ENCODE measurements at regions not wholly inside any gene's neighbourhood (a gene's known extent, or its start where the extent isn't known, plus 50 kb on each side); places are given as distances from the start of the nearest gene placed in this dataset.

DNA sequence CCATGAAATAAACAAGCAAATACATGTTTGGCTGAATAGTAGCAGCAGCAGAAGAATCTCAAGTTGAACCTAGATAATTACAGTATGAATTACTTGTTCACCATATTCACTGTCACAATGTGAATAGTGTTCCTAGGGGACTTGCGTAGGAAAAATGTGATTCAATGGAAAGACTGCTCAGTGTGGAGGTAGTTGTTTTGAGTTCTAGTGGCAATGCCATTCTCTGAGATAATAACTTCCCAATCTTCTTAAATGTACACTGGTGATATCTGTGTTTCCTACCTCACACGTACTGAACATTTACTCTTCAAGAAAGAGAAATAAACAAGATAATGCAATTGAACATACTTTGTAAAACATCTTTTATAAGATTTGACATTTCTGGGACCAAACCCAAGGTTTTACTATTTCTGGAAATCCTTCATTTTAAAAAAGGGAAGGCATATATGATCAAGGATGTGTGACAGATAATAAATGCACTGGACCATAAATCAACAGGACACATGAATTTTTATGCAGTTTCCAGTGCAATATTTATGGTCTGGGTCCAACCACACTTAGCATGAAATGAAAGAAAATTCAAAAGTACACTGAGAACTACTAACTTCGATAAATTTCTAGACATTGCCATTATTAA, 598.3 kb upstream of the ZNF385D start:
- Histone ChIP-seq H3K9ac (ENCODE audit: low read length) (no peak overlapping the region), H3K27me3 (ENCODE audit: insufficient read depth, low read length) (no peaks in the 10 kb centered on the region), H3K4me3 (ENCODE audit: low read depth, low read length, poor library complexity, severe bottlenecking) (no peak overlapping the region), H2AFZ (ENCODE audit: low read length) (no peak overlapping the region), H3F3A (ENCODE audit: insufficient read depth, low read length) (no peaks in the 10 kb centered on the region), H3K4me2 (ENCODE audit: low read length) (no peak overlapping the region), H3K27ac (ENCODE audit: low read depth, low read length, poor library complexity, severe bottlenecking) (no peak overlapping the region), H4K20me1 (ENCODE audit: insufficient read depth, low read length) (no peaks in the 10 kb centered on the region), H3K9me2 (ENCODE audit: low read depth, low read length) (no peaks in the 10 kb centered on the region), H3K4me1 (ENCODE audit: insufficient read depth, low read length, severe bottlenecking) (no peaks in the 10 kb centered on the region), H3K9me3 (ENCODE audit: low read length) (no peaks in the 10 kb centered on the region), H3K36me3 (ENCODE audit: insufficient read depth, low read length) (no peaks in the 10 kb centered on the region), H3K79me2 (ENCODE audit: insufficient read depth, low read length) (no peaks in the 10 kb centered on the region)
- TF ChIP-seq EZH2 (IDR thresholded peaks at IDR 0.05; ENCODE audit: borderline replicate concordance, low read length) = no peak
- TF ChIP-seq, protein P1, sequence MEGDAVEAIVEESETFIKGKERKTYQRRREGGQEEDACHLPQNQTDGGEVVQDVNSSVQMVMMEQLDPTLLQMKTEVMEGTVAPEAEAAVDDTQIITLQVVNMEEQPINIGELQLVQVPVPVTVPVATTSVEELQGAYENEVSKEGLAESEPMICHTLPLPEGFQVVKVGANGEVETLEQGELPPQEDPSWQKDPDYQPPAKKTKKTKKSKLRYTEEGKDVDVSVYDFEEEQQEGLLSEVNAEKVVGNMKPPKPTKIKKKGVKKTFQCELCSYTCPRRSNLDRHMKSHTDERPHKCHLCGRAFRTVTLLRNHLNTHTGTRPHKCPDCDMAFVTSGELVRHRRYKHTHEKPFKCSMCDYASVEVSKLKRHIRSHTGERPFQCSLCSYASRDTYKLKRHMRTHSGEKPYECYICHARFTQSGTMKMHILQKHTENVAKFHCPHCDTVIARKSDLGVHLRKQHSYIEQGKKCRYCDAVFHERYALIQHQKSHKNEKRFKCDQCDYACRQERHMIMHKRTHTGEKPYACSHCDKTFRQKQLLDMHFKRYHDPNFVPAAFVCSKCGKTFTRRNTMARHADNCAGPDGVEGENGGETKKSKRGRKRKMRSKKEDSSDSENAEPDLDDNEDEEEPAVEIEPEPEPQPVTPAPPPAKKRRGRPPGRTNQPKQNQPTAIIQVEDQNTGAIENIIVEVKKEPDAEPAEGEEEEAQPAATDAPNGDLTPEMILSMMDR (IDR thresholded peaks at IDR 0.05; ENCODE audit: low read length) = no peak

DNA sequence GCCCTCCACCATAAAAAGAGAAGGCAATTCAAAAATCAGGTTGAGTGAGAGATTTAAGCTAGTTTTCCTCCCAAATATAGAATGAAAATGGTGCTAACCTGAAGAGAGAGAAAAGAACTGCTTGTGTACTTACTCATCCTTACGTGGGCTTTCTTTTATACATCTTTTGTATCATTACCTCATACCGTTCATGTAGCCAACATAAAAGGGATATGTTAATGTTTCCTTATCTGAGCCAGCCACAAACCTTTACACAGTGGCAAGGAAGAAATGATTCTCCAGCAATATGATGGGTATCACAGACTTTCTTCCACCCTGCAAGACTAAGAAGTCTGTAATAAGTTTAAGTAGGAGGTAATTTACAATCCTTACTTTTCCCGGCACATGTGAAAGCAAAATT, 600.8 kb upstream of the ZNF385D start:
- Histone ChIP-seq H3K4me3 (ENCODE audit: low read depth, low read length, poor library complexity, severe bottlenecking) (no peak overlapping the region), H3K9ac (ENCODE audit: low read length) (no peak overlapping the region), H3F3A (ENCODE audit: insufficient read depth, low read length) (no peaks in the 10 kb centered on the region)

DNA sequence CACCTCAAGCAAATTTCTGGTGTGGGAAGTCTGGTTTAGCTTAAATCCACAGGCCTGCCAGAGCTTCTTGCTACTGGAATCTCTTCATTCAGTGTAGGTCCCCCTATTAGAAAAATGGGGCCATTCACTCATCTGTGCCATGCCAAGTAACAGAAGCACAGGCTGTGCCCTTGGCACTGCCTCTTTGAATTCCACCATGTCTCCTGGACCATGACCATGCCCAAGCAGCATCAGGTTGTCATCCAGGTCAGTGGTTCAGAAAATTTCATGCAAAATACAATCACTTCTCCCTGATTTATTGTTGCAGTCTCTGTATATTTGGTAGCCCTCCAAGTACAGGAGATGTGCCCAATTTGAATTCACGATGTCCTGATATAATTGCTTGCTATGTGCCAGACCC, 602.1 kb upstream of the ZNF385D start:
- TF ChIP-seq, protein P1 (IDR thresholded peaks at IDR 0.05; ENCODE audit: low read length) = no peak
- no peak for TF ChIP-seq EZH2 (IDR thresholded peaks at IDR 0.05; ENCODE audit: borderline replicate concordance, low read length)
- H3K27ac ChIP-seq (ENCODE audit: low read depth, low read length, poor library complexity, severe bottlenecking) = no peak overlapping the region
- no peaks in the 10 kb centered on the region for H3K36me3 ChIP-seq (ENCODE audit: insufficient read depth, low read length)
- H3K4me1 ChIP-seq (ENCODE audit: insufficient read depth, low read length, severe bottlenecking) = no peaks in the 10 kb centered on the region
- H3K79me2 ChIP-seq (ENCODE audit: insufficient read depth, low read length) = no peaks in the 10 kb centered on the region
- H3K9ac ChIP-seq (ENCODE audit: low read length) = no peak overlapping the region
- no peak overlapping the region for H3K4me3 ChIP-seq (ENCODE audit: low read depth, low read length, poor library complexity, severe bottlenecking)
- H3K4me2 ChIP-seq (ENCODE audit: low read length) = no peak overlapping the region
- no peak overlapping the region for H2AFZ ChIP-seq (ENCODE audit: low read length)
- H3K27me3 ChIP-seq (ENCODE audit: insufficient read depth, low read length) = no peaks in the 10 kb centered on the region
- H3F3A ChIP-seq (ENCODE audit: insufficient read depth, low read length) = no peaks in the 10 kb centered on the region
- no peaks in the 10 kb centered on the region for H4K20me1 ChIP-seq (ENCODE audit: insufficient read depth, low read length)
- no peaks in the 10 kb centered on the region for H3K9me2 ChIP-seq (ENCODE audit: low read depth, low read length)
- no peaks in the 10 kb centered on the region for H3K9me3 ChIP-seq (ENCODE audit: low read length)

More for the DNA sequence above, 600.8 kb upstream of the ZNF385D start:
- TF ChIP-seq, protein P1 (IDR thresholded peaks at IDR 0.05; ENCODE audit: low read length) = no peak
- no peak for TF ChIP-seq EZH2 (IDR thresholded peaks at IDR 0.05; ENCODE audit: borderline replicate concordance, low read length)
- H3K9me3 ChIP-seq (ENCODE audit: low read length) = no peaks in the 10 kb centered on the region
- no peaks in the 10 kb centered on the region for H3K27me3 ChIP-seq (ENCODE audit: insufficient read depth, low read length)
- H3K79me2 ChIP-seq (ENCODE audit: insufficient read depth, low read length) = no peaks in the 10 kb centered on the region
- no peak overlapping the region for H2AFZ ChIP-seq (ENCODE audit: low read length)
- H3K36me3 ChIP-seq (ENCODE audit: insufficient read depth, low read length) = no peaks in the 10 kb centered on the region
- H3K4me1 ChIP-seq (ENCODE audit: insufficient read depth, low read length, severe bottlenecking) = no peaks in the 10 kb centered on the region
- no peaks in the 10 kb centered on the region for H4K20me1 ChIP-seq (ENCODE audit: insufficient read depth, low read length)
- H3K27ac ChIP-seq (ENCODE audit: low read depth, low read length, poor library complexity, severe bottlenecking) = no peak overlapping the region
- H3K4me2 ChIP-seq (ENCODE audit: low read length) = no peak overlapping the region
- no peaks in the 10 kb centered on the region for H3K9me2 ChIP-seq (ENCODE audit: low read depth, low read length)
